Endometrium (tissue), 2 donors: ENCODE measurements at regions not wholly inside any gene's neighbourhood (a gene's known extent, or its start where the extent isn't known, plus 50 kb on each side); places are given as distances from the start of the nearest gene placed in this dataset.

ENCODE experiments used
- FAIRE-seq: peaks from 2 replicates; lab custom pipeline; 2012; peaks lifted over from hg19 to GRCh38; lab: Jason Lieb, UNC
- donor health status: control.
- donor health status: control.

- FAIRE-seq = no peak
Observed at GRCh38 chr9:119458068-119458467, 88.8 kb upstream of the BRINP1 start.

- FAIRE-seq = no peak
Observed at GRCh38 chr9:119453980-119454379, 84.7 kb upstream of the BRINP1 start.

GRCh38 chr9:119453490-119453911 lies 84.3 kb upstream of the BRINP1 start:
- no peak for FAIRE-seq

GRCh38 chr9:119451426-119451825 lies 82.2 kb upstream of the BRINP1 start:
- no peak for FAIRE-seq

DNA sequence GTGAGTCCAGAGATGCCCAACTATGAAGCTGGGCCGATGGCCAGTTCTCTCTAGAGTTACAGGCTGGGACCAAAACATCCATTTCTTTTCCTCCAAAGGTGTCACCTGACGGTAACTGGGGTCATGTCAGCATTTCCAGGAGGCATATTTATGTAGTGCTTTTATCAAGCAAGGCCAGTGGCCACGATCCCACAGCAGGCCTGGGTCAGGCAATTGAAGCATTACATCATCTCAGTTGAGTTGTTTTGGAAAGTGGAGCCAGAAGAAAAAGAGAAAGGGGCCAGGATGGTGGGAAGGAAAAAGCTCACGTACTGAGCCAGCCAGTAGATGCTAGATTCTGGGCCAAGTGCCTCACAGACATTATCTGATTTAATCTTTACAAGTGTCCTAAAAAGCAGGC lies 73.9 kb upstream of the BRINP1 start:
- FAIRE-seq = no peak

- FAIRE-seq = no peak
Observed at GRCh38 chr9:119441832-119442231, 72.6 kb upstream of the BRINP1 start.

GRCh38 chr9:119441338-119441737 lies 72.1 kb upstream of the BRINP1 start:
- no peak for FAIRE-seq

DNA sequence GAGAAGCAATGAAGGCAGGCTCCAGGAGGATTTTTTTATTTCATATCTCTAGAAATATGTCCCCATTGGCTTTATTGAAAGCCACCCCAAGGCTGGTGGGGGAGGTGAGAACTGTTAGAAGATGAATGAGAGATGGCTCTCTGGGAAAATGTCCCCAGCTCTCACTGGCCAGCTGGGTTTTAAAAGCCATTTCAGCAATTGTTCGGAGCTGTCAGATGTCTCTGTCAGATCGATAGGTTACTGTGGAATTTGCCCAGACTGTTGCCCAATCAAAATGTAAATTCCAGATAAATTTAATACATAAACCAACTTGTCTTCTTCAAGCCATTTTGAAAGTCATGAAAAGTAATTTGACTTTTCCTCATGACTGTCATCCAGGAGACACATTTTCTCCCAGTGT lies 67.0 kb upstream of the BRINP1 start:
- no peak for FAIRE-seq

GRCh38 chr9:119435076-119435475 lies 65.8 kb upstream of the BRINP1 start:
- FAIRE-seq = no peak

DNA sequence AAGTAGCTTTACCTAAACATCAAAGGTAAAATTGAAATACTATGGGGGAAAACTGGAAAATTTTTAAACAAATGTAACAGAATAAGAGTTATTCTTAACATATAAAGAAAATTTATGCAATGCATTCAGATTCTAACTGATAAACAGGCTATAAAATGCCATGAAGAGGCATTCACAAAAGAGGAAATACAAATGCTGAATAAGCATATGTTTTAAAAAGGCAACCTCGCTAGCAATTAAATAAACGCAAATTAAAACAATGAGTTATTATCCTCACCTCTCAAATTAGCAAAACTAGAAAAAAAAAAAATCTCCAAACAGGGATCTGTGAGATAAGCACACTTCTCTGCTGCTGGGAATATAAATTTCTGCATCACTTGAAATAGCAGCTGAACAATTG lies 63.2 kb upstream of the BRINP1 start:
- no peak for FAIRE-seq

DNA sequence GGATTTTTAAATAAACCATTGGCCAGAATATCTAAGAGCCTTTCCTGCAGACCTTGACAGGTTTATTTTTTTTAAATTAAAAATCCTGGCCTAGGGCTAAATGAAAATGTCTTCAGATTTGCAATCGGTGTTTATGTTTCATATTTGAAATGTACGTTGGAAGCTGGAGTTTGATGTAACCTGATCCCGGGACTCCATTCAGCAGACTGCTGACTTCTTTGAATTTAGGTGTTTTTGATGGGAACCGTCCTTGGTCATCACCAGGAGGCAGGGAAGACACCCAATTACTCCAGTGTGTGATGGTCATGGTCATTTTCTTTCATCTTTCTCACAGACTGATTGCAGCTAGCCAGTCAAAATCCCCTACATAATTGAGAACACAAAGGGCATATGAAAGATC lies 60.1 kb upstream of the BRINP1 start:
- no peak for FAIRE-seq

DNA sequence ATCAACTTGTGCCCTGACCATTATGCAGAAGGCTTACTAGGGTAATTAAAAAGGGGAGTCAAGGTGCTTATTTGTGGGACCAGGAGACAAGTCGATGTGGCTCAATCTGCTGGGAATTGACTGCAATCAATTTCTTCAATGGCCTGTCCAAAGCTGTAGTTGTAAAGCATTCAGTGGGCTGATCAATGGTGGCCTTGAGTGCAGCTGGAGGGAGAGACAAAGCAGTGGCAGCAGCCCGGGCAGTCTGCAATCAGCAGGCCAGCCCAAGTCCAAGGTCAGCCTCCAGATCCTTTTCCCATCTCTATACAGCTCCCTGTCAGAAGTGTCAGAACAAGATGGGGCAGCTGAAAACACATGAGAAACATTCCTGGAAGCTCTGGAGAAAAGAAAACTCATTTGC lies 51.0 kb upstream of the BRINP1 start:
- FAIRE-seq = no peak
